HG03103 (cell line): ENCODE measurements at regions not wholly inside any gene's neighbourhood (a gene's known extent, or its start where the extent isn't known, plus 50 kb on each side); places are given as distances from the start of the nearest gene placed in this dataset.
"Not testable (repeated sequence)": the region's sequence is repeated elsewhere in the genome, so short reads cannot be mapped to it uniquely, and the experiment has no call there.

Experiments
- ATAC-seq: cut with Tn5 transposase; IDR thresholded peaks from one replicate; pipeline ENCODE4 v1.9.1; 2021; ENCODE audit warnings: low read depth; ENCODE audit not compliant: unreplicated experiment

DNA sequence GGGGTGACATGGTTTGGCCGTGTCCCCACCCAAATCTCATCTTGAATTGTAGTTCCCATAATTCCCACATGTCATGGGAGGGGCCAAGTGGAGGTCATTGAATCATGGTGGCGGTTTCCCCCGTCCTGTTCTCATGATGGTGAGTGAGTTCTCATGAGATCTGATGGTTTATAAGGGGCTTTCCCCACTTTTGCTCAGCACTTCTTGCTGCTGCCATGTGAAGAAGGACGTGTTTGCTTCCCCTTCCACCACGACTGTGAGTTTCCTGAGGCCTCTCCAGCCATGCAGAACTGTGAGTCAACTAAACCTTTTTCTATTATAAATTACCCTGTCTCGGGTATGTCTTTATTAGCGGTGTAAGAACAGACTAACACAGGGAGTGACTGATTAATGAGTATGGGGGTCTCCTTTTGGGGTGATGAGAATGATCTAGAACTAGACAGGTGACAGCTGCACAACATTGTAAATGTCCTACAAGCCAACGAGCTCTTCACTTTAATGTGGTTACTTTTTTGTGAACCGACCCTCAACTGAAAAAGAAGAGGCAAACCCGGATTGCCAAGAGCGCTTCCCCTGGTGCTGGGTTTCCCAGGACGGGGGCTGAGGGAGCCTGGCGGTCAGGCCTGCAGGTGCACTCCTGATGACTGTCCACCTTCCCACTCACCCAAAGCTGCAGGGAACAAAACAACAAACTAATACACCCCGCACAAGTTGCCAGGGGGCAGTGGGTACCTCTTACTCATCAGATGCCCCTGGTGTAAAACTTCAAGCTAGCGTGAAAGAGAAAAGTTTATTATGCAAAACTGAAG, 90.1 kb downstream of the NCOR2 start:
- no peak for ATAC-seq

DNA sequence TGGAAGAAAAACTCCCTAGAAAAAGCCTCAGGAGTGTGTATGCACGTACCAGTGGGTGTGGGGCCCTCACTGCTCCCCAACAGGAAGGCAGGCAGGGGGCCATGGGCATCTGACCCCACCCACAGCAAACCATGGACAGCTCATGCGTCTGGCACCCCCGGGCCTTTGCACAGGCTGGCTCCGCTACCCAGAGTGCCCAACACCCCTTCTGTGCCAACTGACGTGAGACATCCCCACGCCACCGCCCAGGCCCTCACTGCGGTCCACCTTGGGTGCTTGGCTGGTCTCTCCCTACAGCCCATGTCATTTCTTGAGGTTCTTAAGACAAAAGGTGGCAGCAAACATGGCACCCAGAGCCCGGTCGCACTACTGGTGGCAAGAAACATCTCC, 91.4 kb downstream of the NCOR2 start:
- no peak for ATAC-seq

DNA sequence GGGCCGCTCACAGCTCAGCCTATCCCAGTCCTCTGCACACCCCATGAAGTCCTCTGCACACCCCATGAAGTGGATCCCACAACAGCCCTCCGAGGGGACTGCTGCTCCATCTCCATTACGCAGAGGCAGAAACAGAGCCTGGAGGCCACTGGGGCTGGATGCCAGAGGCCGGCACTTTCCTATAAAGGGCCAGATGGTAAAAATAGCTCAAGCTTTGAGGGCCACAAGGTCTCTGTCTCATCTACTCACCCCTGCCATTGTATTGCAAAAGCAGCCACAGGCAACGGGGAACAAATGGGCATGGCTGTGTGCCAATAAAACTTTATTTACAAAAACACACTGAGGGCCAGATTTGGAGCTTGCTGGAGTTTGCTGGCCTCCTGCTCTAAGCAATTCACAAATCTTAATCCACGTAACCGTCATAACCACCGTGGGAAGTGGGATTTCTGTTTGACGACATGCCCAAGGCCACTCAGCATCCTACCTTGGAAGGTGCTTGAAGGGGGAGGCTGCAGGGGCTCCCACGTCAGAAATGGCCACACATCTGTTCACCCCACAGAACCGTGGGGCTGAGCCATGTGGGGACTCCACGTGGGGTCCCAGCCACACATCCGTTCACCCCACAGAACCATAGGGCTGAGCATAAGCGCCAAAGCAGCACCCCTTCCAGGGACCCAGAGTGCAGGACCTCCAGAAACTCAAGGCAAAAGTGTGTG, 92.0 kb downstream of the NCOR2 start:
- ATAC-seq, result no peak

DNA sequence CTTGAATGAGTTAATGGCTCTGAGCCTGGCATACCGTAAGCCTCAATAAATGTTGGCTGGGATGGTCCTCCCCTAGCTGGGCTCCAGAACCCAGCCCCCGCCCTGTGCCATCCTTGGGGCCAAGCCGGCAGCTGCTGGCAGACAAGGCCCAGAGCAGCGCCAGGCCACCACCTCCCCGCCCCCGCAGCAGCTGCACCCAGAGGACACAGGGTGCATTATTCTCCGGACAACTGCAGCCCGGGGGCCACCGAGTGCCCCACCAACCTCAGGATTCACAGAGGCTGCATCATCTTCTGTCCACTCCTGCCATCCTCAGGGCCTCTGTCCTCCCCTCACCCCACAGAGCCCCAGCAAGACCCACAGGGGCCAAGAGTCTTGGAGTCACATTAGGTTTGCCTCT, 92.7 kb downstream of the NCOR2 start:
- no peak for ATAC-seq

DNA sequence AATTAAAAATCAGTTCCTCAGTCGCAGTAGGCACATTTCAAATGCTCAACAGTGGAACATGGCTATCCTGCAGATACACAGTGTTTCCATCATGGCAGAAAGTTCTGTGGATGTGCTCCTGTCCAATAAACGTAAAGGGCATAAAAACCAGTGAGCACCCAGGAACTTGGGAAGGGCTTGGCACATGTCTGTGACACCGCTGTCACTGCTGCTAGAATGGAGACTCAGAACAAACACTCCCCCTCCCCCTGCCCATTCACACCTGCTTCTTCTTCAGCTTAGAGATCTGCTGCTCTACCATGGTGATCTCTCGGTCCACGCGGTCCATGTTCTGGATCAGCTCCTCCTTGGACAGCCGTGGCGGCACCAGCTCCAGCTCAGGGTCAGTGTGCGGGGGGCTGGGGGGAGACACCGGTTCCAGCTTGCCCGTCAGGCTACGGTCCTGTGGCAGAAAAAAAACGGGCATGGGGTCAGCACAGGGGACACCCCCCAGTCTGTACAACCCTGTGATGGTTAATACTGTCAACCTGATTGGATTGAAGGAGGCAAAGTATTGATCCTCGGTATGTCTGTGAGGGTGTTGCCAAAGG, 94.6 kb downstream of the NCOR2 start:
- no peak for ATAC-seq

DNA sequence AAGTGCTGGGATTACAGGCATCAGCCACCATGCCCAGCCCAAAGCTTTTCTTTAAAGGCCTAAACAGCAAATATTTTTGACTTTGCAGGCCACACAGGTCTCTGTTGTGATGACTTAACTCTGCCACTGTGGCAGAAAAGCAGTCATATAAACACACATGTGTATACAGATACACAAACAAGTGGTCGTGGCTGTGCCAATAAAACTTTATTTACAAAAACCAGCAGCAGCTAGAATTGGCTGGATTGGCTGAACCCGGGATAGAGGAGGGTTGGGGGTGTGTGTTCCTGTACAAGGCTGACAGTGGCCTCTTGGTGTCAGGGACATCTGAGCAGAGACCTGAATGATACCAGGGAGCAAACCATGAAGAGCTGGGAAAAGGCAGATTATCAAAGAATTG, 95.6 kb downstream of the NCOR2 start:
- ATAC-seq, result no peak

DNA sequence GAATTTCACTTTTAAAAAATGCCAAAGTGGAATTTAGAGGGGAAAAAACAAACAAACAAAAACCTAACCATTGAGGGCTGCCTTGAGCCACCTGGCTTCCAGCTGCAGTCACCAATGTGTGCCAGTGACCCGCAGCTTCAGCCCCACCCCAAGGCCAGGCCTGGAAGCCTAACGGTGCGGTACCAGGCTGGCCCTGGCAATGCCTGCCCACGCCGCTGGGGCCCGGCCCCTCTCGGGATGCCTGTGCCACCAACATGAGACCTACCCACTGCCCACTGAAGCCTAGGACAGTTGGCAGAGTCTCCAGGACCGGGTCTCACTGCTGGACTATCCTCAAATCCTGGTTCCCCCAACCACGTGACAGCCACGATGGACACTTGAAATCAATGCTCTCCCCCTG, 96.6 kb downstream of the NCOR2 start:
- no peak for ATAC-seq

DNA sequence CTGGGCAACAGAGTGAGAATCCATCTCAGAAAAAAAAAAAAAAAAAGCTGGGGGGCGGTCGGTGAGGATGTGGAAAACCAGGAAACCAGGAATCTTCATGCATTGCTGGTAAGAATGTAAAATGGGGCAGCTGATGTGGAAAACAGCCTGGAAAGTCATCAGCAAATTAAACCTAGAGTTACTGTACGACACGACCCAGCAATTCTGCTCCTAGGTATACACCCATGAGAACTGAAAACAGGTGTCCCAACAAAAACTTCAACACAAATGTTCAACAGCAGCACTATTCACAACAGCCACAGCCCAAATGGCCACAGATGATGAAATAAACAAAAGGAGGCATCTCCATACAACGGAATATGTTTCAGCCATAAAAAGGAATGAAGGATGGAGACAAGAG, 97.3 kb downstream of the NCOR2 start:
- no peak for ATAC-seq

DNA sequence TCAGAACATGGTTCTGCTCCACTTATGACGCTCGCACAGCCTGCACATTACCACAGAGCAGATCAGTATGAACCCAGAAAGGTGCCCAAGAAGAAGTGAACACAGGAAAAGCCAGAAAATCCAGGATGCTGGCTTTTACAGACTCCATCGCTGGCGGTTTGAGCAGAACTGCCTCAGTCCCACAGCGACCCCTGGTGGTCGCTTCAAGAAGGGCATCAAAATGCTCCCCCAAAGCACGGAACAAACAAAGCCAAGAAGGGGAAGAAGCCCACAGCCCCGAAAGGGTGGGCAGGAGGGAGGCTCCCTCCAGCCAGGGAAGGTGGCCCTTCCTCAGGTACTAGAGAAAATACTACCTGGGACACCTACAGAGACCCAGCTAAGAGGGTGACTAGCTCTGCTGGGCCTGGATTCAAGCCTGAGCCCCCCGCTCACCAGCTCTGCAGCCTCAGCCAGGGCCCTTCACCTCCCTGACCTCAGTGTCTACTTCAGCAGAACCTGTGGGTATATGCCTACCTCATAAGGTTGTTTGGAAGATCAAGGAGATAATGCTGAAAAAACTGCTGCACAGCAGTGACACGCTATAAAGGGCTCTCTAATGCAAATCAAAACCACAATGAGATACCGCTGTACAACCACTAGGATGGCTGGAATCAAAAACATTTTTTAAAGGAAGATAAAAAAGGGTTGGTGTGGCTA, 98.1 kb downstream of the NCOR2 start:
- ATAC-seq, result no peak

DNA sequence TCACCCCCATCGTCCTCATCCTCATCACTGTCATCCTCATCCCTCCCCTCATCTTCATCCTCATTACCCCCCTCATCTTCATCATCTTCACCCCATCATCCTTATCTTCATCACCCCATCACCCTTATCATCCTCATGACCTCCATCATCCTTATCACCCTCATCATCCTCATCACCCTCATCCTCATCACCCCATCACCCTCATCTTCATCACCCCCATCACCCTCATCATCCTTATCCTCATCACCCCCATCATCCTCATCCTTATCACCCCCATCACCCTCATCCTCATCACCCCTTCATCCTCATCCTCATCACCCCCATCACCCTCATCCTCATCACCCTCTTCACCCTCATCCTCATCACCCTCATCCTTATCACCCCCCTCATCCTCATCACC, 99.9 kb downstream of the NCOR2 start:
- ATAC-seq, result not testable (repeated sequence)

DNA sequence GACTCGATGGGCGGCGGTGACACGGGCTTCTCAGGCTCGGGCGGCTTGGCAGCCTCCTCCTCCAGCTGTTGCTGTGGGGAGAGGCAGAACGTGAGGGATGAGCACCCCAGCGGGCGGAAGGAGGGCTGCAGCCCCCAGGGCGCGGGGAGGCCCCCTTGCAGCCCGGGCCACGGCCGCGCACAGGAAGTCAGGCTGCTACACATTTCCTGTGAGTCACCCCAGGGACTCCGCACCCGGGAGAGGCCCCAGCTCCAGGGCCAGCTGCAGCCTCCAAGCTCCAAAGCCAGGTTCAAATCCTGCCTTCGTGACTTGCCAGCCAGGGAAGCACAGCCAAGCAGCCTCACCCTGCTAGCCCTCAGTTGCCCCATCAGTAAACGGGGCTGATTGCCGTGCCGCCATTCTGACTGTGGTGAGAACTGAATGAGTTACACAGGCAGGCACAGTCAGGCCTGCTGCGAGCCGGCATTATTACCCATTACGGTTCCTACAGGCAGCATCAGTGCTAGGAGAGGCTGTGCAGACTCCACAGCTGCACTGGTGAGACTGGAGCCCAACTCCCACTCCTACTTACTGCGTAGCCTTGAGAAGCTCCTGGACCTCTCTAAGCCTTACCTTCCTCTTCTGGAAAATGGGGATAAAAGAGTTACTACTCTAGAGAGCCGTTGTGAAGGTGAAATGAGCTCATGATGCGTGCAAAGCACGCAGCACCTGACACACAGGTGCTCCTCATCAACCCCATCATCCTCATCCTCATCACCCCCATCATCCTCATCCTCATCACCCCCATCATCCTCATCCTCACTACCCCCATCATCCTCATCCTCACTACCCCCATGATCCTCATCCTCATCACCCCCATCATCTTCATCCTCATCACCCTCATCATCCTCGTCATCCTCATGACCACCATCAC, 100.9 kb downstream of the NCOR2 start:
- peak; percentile 94 for ATAC-seq

DNA sequence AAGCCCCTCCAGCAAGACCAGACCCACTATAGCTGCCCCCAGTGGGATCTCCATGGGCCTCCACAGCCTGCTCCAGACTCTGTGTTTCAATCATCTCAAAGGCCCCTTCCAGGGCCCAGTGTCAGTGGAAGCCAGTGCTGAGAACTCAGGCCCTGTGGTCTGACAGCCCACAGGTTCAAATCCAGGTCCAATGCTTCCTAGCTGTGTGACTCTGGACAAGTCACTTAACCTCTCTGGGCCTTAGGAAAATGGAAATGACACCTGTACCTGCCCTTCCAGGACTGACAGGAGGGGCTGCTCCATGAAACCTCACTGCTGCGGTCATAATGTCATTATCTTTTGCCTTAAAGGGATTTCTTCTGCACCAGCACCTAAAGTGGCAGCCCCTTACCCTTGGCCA, 101.9 kb downstream of the NCOR2 start:
- ATAC-seq, result no peak

DNA sequence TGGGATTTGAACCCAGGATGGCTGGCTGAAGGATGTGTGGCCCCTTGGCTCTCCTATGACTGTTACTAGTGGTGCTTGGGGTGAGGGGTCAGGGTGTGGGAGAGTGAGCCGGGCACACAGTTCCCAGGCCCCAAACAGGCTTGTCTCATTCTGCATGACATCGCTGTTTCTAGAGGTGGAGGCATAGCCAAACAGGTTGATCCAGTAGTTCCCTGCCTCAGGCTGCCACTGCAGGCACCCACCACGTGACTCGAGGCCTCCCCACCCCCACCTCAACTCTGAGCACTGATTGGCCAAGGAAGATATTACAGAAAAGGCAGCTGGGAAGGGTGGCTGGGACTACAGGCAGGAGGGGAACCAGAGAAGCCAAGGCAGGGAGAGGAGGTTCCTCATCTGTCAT, 102.6 kb downstream of the NCOR2 start:
- no peak for ATAC-seq

DNA sequence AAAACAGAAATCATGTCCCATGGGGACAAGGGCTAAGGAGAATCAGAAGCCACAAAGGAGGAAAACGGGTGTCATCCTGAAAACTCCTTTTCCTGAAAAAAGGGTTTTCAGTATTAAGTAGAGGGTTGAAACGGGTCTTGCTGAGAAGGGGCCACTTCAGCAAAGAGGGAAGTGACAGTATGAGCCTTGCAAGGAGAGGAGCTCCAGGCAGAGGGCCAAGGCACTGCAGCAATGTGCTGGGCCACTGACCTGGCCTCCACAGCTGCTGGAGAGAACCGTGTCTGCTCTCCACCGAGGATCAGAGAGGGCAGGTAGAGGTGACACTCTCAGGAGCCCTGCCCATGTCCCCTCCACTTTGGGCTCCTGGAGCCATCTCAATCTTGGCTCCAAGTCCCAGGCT, 103.3 kb downstream of the NCOR2 start:
- no peak for ATAC-seq

DNA sequence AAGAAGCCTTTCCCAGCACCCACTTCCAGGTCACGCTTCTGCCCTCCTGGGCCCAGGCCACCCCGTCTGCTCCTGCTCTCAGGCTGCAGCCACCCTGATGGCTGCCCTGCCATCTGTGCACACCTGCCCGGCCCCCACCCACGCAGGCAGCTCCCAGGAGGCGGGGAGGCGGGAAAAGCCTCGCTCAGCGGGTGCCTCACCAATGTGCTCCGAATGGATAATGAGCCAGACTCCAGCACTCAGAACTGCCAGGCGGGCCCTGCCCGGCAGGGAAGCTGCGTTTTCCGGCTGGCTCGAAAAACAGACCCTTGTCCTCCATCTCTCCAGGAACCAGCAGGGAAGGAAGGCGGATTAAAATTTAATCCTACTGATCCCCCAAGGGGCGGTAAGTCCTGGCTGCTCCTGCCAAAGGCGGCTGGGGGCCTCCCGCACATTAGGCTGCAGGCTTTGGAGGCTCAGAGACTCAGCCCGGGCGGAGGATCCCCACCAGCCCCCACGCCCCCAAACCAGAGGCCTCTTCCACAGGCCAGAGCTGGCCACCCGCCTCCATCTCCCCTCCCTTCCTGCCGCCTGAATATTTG, 104.0 kb downstream of the NCOR2 start:
- ATAC-seq, result no peak

DNA sequence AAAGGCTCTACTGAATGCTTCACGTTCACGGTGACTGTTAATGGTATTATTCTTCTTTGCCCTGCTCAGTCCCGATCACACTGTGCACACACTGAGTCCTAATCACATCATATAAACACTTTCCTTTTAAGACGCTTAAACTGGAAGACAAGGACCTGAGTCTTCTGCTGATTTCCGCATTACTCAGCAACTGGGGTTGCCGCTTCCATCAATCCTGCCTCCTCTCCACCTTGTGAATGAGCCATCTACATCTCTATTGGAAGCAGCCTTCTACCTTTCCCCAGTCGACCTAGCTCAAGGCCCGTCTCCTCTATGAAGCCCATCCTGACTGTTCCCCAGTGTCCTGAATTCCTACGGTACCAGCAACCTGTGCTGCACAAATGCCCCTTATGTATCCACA, 104.7 kb downstream of the NCOR2 start:
- ATAC-seq, result no peak

DNA sequence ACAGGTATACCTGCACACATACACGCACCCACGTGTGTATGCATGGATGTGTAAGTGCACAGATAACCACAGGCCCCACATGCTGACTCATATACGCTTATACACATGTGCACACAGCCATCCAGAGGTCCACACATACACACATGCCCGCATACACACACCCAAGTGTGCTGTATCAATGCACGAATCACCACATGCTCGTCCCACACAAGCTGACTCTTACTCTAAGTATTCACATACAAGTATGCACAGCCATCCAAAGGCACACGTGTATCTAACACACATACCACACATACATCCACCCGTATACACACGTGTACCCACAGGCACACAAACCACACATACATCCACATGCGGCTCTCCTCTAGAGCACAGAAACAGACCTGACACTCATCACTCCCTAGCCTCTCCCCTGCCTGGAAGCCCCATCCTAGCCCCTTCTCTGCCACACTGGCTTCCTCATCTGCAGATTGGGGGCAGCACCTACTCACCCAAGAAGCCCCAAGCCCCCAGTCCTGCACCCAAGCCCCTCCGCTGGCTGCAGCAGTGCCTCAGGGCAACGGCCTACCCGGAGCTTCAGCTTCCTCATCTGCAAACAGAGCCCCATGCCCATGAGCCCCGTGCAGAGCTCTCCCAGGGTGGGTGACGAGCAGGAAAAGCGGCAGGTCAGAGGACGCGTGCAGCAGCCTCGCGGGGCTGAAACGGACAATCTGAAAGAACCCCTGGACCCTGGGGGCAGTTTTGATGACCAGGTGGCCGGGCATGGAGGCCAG, 105.4 kb downstream of the NCOR2 start:
- ATAC-seq, result no peak

DNA sequence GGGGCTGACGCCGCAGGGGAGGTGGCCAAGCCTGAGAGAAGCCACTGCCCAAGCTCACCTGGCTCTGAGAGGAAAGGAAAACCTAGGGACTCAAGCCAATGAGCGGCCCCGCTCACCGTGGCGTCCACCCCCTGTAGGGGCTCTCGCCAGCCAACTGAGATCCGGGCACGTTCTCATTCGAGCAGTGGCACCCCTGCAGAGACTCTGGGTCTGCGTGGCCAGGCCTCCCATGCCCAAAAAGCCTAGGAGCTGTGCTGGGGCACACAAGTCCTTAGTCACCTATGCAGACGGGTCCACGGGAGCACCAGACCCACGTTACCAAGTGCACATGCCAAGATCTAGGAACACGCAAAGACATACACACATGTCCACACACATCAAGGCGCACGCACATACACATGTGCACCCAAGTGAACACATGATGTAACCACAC, 106.2 kb downstream of the NCOR2 start:
- no peak for ATAC-seq

DNA sequence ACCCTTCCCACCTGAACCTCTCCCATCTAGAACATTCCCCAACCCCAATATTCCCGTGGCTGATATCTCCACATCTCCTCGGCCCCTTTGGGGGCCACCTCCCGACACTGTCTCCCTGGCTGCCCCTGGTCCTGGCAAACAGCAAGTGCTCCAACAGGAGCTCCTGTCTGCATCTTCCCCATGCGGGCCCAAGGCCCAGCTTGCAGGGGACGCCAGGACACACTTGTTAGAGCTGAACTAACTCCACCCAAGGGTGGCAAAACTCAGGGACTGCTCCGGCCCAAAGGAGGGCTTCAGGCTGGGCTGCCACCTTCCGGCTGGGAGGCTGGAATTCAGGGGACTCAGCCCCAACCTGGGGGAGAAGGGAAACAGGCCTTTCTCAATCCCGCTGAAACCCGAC, 106.6 kb downstream of the NCOR2 start:
- ATAC-seq, result no peak
